ENCODE measurements at regions not wholly inside any gene's neighbourhood (a gene's known extent, or its start where the extent isn't known, plus 50 kb on each side); places are given as distances from the start of the nearest gene placed in this dataset.

GRCh38 chr13:109285586-109285985 lies 500.8 kb downstream of the IRS2 start:
- no peak for TF ChIP-seq CTCF (IDR thresholded peaks at IDR 0.05; ENCODE audit: insufficient read depth, low read length, poor library complexity, severe bottlenecking)
- DNase-seq (ENCODE audit: extremely low read depth, insufficient read length), result no peak
- no peak overlapping the region for H3K4me3 ChIP-seq (replicated peaks; ENCODE audit: low read depth, low read length)
- H3K27me3 ChIP-seq (replicated peaks; ENCODE audit: control insufficient read depth, insufficient read depth, low read length), result no peaks in the 10 kb centered on the region
- no peaks in the 10 kb centered on the region for H3K36me3 ChIP-seq (ENCODE audit: control insufficient read depth, insufficient read depth, low read length)

GRCh38 chr13:109281903-109282635 lies 504.3 kb downstream of the IRS2 start:
- TF ChIP-seq CTCF (IDR thresholded peaks at IDR 0.05; ENCODE audit: insufficient read depth, low read length, poor library complexity, severe bottlenecking), result no peak
- Histone ChIP-seq H3K4me3 (replicated peaks; ENCODE audit: low read depth, low read length) (no peak overlapping the region), H3K27me3 (replicated peaks; ENCODE audit: control insufficient read depth, insufficient read depth, low read length) (no peaks in the 10 kb centered on the region), H3K36me3 (ENCODE audit: control insufficient read depth, insufficient read depth, low read length) (no peaks in the 10 kb centered on the region)
- DNase-seq (ENCODE audit: extremely low read depth, insufficient read length), result no peak

- H3K27me3 ChIP-seq (replicated peaks; ENCODE audit: control insufficient read depth, insufficient read depth, low read length), result no peaks in the 10 kb centered on the region
- no peak overlapping the region for H3K4me3 ChIP-seq (replicated peaks; ENCODE audit: low read depth, low read length)
- TF ChIP-seq CTCF (IDR thresholded peaks at IDR 0.05; ENCODE audit: insufficient read depth, low read length, poor library complexity, severe bottlenecking), result no peak
- no peak for DNase-seq (ENCODE audit: extremely low read depth, insufficient read length)
- no peaks in the 10 kb centered on the region for H3K36me3 ChIP-seq (ENCODE audit: control insufficient read depth, insufficient read depth, low read length)
Measured at GRCh38 chr13:109281017-109281902, 505.1 kb downstream of the IRS2 start.

- Histone ChIP-seq H3K4me3 (replicated peaks; ENCODE audit: low read depth, low read length) (no peak overlapping the region), H3K27me3 (replicated peaks; ENCODE audit: control insufficient read depth, insufficient read depth, low read length) (no peaks in the 10 kb centered on the region), H3K36me3 (ENCODE audit: control insufficient read depth, insufficient read depth, low read length) (no peaks in the 10 kb centered on the region)
- TF ChIP-seq CTCF (IDR thresholded peaks at IDR 0.05; ENCODE audit: insufficient read depth, low read length, poor library complexity, severe bottlenecking), result no peak
- no peak for DNase-seq (ENCODE audit: extremely low read depth, insufficient read length)
Measured at GRCh38 chr13:109276261-109276660, 510.1 kb downstream of the IRS2 start.

- no peak for TF ChIP-seq CTCF (IDR thresholded peaks at IDR 0.05; ENCODE audit: insufficient read depth, low read length, poor library complexity, severe bottlenecking)
- Histone ChIP-seq H3K27me3 (replicated peaks; ENCODE audit: control insufficient read depth, insufficient read depth, low read length) (no peaks in the 10 kb centered on the region), H3K4me3 (replicated peaks; ENCODE audit: low read depth, low read length) (no peak overlapping the region), H3K36me3 (ENCODE audit: control insufficient read depth, insufficient read depth, low read length) (no peaks in the 10 kb centered on the region)
- DNase-seq (ENCODE audit: extremely low read depth, insufficient read length), result no peak
Measured at GRCh38 chr13:109275852-109276251, 510.5 kb downstream of the IRS2 start.
